HUES64 (cell line): ENCODE measurements at regions not wholly inside any gene's neighbourhood (a gene's known extent, or its start where the extent isn't known, plus 50 kb on each side); places are given as distances from the start of the nearest gene placed in this dataset.

ENCODE experiments used
- H3K27ac ChIP-seq: 2 replicates; pipeline ENCODE4 v1.7.0; 2013; ENCODE audit warnings: low read depth, low read length, inconsistent platforms
- H3K27me3 ChIP-seq: 2 replicates; pipeline ENCODE4 v1.6.1; 2013; ENCODE audit warnings: mild to moderate bottlenecking, low read length; ENCODE audit not compliant: insufficient read depth
- H3K36me3 ChIP-seq: 2 replicates; pipeline ENCODE4 v1.6.1; 2013; ENCODE audit warnings: mild to moderate bottlenecking, low read length; ENCODE audit not compliant: insufficient read depth
- H3K4me1 ChIP-seq: 2 replicates; pipeline ENCODE4 v1.6.1; 2013; ENCODE audit warnings: mild to moderate bottlenecking, low read length, moderate library complexity; ENCODE audit not compliant: insufficient read depth
- H3K4me3 ChIP-seq: 2 replicates; pipeline ENCODE4 v1.5.1; 2013; ENCODE audit warnings: mild to moderate bottlenecking, low read length, moderate library complexity
- H3K9ac ChIP-seq: 2 replicates; pipeline ENCODE4 v1.6.1; 2013; ENCODE audit warnings: mild to moderate bottlenecking, low read depth, low read length
- H3K9me3 ChIP-seq: 2 replicates; pipeline ENCODE4 v1.6.1; 2013; ENCODE audit warnings: low read depth, low read length; ENCODE audit not compliant: insufficient read depth
- WGBS: fragments of 150-250, 120-280 bp; methylation state at CpG from one replicate; pipeline ENCODE4 v1.1.7; 2013; ENCODE audit warnings: missing lambda C conversion rate; 5-methylcytosine and 5-hydroxymethylcytosine counted together

DNA sequence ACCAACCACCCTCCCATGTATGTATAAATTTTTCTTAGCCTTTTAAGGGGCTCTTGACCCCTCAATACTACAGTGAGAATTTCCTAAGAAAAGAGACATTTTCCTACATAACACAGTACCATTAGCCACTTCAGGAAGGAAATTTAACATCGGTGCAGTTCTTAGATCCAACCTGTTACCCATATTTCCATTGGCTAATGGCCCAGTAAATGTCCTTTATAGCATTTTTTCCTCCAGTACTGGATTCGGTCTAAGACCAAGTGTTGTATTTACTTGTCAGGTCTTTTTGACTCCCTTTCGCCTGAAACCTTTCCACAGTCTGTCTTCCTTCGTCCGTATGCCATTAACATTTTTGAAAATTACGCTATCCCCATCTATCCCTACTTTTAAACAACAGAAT is 173.4 kb upstream of the PMEPA1 start:
- H3K36me3 ChIP-seq: no peaks in the 10 kb centered on the region
- H3K27ac ChIP-seq: no peak overlapping the region
- no peak overlapping the region for H3K9ac ChIP-seq
- 96% methylated on average over 6 of the region's 6 CpGs for whole genome bisulfite sequencing
- no peak overlapping the region for H3K4me3 ChIP-seq
- H3K27me3 ChIP-seq: no peaks in the 10 kb centered on the region
- H3K9me3 ChIP-seq: no peaks in the 10 kb centered on the region
- no peaks in the 10 kb centered on the region; the same call in 1 of the 2 replicates for H3K4me1 ChIP-seq

DNA sequence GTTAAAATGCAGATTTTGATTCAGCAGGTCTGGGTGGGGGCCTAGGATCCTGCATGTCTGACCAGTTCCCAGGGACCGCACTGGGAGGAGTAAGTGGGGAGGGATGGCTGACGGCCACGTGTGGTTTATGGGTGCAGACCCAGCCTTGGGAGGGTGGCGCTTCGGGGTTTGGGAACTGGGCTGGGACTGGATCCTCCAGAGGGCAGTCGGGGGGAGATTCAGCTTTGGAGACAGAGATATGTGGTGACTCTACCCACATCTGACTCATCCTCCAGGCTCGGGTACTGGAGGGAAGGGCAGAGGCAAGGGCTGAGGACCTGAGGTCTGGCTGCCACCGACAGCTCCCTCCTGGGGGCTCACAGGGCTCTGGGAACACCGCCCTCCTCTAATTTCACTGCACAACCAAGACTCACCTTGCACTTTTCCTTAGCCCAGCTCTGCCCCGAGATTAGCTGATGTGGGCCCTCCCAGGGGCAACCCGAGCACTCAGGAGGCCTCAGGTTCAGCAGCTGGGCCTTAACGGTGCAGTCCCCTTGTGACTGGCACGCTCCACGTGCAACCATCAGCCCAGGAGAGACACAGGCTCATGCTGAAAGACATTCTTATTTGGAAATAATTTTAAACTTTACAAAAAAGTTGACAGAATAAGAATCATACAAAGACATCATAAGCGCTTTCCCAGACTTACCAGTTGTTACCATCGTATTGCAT is 172.8 kb upstream of the PMEPA1 start:
- no peaks in the 10 kb centered on the region for H3K9me3 ChIP-seq
- WGBS: 83% methylated on average over 15 of the region's 16 CpGs
- H3K4me3 ChIP-seq: no peak overlapping the region
- no peaks in the 10 kb centered on the region; the same call in 1 of the 2 replicates for H3K4me1 ChIP-seq
- no peaks in the 10 kb centered on the region for H3K27me3 ChIP-seq
- no peak overlapping the region for H3K27ac ChIP-seq
- H3K36me3 ChIP-seq: no peaks in the 10 kb centered on the region
- H3K9ac ChIP-seq: no peak overlapping the region

GRCh38 chr20:57881466-57882385 is 171.9 kb upstream of the PMEPA1 start:
- H3K9me3 ChIP-seq: no peaks in the 10 kb centered on the region
- no peak overlapping the region for H3K27ac ChIP-seq
- H3K4me1 ChIP-seq: no peaks in the 10 kb centered on the region; the same call in 1 of the 2 replicates
- no peak overlapping the region for H3K4me3 ChIP-seq
- no peaks in the 10 kb centered on the region for H3K27me3 ChIP-seq
- no peak overlapping the region for H3K9ac ChIP-seq
- WGBS: 89% methylated on average over 15 of the region's 15 CpGs
- no peaks in the 10 kb centered on the region for H3K36me3 ChIP-seq

DNA sequence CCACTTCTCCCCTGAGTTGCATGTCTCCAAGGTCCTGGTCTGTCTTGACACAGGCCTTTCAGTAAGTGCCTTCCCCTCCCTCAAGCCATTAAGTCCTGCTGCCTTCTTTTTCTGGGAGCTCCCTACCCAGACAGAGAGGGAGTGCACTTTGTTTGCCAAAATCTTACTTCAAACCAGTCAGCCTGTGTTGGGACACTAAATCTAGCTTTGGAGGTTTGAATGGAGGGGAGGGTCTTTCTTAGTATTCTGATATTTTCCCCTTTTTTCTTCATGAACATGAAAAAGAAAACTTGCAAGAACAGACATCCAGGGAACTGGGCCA is 170.7 kb upstream of the PMEPA1 start:
- Histone ChIP-seq H3K9ac (no peak overlapping the region), H3K36me3 (no peaks in the 10 kb centered on the region), H3K27ac (no peak overlapping the region)

DNA sequence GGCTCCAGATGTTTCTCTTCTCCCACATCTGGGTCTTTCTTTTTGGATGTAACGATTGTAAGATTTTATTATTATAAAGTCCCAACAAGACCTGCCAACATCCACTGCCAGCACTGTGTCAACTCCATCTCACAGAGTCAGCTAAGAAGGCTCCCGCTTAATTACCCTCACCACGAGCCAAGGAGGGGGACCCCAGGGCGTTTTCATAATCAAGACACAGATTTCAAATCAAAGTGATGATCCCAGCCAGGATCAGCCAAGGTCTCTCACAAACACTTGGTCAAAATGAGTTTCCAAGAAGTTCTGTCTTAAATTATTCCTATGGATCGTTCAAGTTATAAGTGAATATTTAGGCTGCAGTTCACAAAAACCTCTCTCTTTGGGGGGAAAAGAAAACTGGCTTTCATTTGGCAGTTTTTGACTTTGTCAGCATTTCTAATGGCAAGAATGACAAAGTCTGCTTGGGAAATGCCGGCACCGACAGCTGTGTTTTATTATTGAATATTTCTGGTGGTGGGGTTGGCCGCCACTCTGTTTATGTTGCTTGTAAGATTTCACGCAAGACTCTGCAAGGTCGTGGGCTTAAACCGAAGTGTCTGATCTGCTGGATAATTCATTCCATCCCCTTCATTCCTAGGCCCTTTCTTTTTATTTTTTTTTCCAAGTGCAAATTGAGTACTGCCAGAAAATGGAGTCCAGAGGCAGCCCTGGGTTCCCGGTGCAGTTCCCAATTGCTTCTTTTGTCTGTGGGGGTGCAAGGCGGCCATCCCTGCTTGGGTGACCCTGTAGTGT is 170.2 kb upstream of the PMEPA1 start:
- Histone ChIP-seq H3K4me3 (no peak overlapping the region), H3K27me3 (no peaks in the 10 kb centered on the region), H3K9me3 (no peaks in the 10 kb centered on the region), H3K27ac (no peak overlapping the region), H3K9ac (no peak overlapping the region), H3K36me3 (no peaks in the 10 kb centered on the region), H3K4me1 (no peaks in the 10 kb centered on the region; the same call in 1 of the 2 replicates)
- WGBS: 89% methylated on average over 12 of the region's 13 CpGs

More for the DNA sequence above, 170.7 kb upstream of the PMEPA1 start:
- H3K4me3 ChIP-seq: no peak overlapping the region
- no peaks in the 10 kb centered on the region for H3K27me3 ChIP-seq
- no peaks in the 10 kb centered on the region; the same call in 1 of the 2 replicates for H3K4me1 ChIP-seq
- no peaks in the 10 kb centered on the region for H3K9me3 ChIP-seq

DNA sequence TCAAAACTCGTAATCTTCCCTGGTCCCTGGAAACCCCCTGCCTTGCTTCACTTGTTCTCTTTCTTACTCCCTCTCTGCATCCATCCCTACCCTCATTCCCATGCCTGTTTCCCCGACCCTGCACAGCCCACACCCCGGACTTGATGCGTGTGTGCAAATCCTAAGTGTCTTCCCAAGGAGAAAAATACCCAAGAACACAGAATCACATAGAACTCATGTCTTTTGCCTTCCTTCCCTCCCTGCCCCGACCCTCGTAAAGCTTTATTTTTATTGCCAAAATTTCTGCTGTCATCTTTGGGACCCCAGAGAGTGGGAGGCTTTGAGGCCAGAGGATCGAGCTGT is 169.6 kb upstream of the PMEPA1 start:
- Histone ChIP-seq H3K9ac (no peak overlapping the region), H3K4me3 (no peak overlapping the region), H3K36me3 (no peaks in the 10 kb centered on the region), H3K27ac (no peak overlapping the region), H3K9me3 (no peaks in the 10 kb centered on the region), H3K4me1 (no peaks in the 10 kb centered on the region; the same call in 1 of the 2 replicates), H3K27me3 (no peaks in the 10 kb centered on the region)
- 88% methylated on average over 7 of the region's 7 CpGs for WGBS

- Histone ChIP-seq H3K9ac (no peak overlapping the region), H3K27ac (no peak overlapping the region), H3K27me3 (no peaks in the 10 kb centered on the region), H3K36me3 (no peaks in the 10 kb centered on the region), H3K4me1 (no peaks in the 10 kb centered on the region; the same call in 1 of the 2 replicates), H3K9me3 (no peaks in the 10 kb centered on the region), H3K4me3 (no peak overlapping the region)
- 96% methylated on average over 8 of the region's 8 CpGs for WGBS
Measured at GRCh38 chr20:57878786-57879424, 169.1 kb upstream of the PMEPA1 start.

DNA sequence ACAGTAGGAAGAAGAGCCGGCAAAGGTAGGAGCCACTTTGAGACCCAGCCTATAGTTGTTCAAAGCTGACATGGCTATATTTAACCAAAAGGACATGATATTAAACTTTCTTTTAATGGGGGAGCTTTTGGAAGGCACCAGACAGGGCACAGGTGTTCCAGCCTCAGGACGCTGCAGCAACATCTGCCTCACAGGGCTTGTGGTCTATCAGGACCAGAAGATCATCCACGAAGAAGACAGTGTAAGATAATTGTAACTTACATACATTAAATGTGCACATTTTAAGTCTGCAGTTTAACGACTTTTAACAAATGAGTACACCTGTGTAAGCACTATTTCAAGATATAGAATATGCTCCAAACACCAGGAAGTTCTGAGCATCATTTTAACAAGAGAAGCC is 168.2 kb upstream of the PMEPA1 start:
- WGBS: 92% methylated on average over 3 of the region's 4 CpGs
- no peaks in the 10 kb centered on the region; the same call in 1 of the 2 replicates for H3K4me1 ChIP-seq
- no peak overlapping the region for H3K9ac ChIP-seq
- no peaks in the 10 kb centered on the region for H3K9me3 ChIP-seq
- no peak overlapping the region for H3K4me3 ChIP-seq
- H3K27me3 ChIP-seq: no peaks in the 10 kb centered on the region
- no peaks in the 10 kb centered on the region for H3K36me3 ChIP-seq
- no peak overlapping the region for H3K27ac ChIP-seq

DNA sequence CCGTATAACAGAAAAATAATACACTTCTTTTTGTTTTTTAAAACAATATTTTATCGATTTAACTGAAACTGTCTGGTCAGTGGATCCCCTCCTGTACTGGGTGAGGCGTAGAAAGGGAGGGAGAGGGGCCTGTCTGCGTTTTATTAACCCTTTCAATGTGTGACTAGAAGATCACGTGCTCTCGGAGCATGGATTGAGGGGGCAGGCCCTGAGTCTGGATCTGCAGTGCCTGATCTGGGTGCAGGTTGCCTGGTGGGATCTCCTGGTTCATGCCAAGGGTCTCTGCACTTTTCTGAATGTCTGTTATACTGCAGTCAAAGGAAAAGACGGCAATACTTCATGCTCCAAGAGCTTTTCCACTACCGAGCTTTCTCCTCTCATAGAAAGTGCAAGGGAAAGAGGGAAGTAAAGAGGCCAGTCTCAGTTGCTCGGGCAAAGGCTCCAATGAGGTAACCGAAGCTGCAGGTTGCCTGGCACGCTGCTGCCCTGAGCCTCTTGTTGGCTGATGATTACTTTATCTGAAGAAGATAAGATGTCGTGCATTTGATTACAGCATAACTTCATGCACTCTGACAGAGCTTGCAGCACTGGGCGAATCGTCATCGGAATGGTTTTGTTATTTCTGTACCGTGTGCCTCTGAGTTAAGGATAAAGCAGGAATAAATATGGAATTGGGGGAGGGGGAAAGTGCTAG is 167.5 kb upstream of the PMEPA1 start:
- Histone ChIP-seq H3K27me3 (no peaks in the 10 kb centered on the region), H3K36me3 (no peaks in the 10 kb centered on the region), H3K27ac (no peak overlapping the region), H3K4me3 (no peak overlapping the region), H3K9me3 (no peaks in the 10 kb centered on the region), H3K4me1 (no peaks in the 10 kb centered on the region; the same call in 1 of the 2 replicates), H3K9ac (no peak overlapping the region)
- 87% methylated on average over 15 of the region's 16 CpGs for WGBS

- Histone ChIP-seq H3K27ac (no peak overlapping the region), H3K36me3 (no peaks in the 10 kb centered on the region), H3K27me3 (no peaks in the 10 kb centered on the region), H3K4me3 (no peak overlapping the region), H3K9ac (no peak overlapping the region), H3K9me3 (no peaks in the 10 kb centered on the region), H3K4me1 (no peaks in the 10 kb centered on the region; the same call in 1 of the 2 replicates)
- WGBS: 94% methylated on average over 4 of the region's 4 CpGs
Measured at GRCh38 chr20:57876163-57876562, 166.3 kb upstream of the PMEPA1 start.
